ENCODE measurements at regions not wholly inside any gene's neighbourhood (a gene's known extent, or its start where the extent isn't known, plus 50 kb on each side); places are given as distances from the start of the nearest gene placed in this dataset.

DNA sequence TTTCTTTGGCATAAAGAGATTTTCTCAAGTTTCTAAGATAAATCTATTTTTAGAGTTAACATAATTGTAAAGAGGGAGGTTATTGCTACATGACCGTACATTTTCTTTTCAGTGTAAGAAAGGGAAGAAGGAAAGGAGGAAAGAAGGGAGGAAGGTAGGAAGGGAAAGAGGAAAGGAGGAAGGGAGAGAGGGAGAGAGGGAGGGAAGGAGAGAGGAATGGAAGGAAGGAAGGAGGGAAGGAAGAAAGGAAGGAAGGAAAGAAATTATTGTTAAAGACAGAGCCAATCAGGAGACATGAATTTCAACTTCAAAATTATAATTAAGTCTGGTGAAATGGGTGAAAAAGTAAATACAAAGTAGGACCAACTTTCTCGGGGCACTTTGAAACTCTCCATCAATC, 197.6 kb downstream of the SNCA start:
- no peak for DNase-seq
- no peaks in the 10 kb centered on the region for H3K36me3 ChIP-seq
- no peaks in the 10 kb centered on the region for H3K4me1 ChIP-seq
- no peak overlapping the region for H3K4me3 ChIP-seq
- no peaks in the 10 kb centered on the region for H3K9me3 ChIP-seq
- H3K27ac ChIP-seq: no peak overlapping the region
- H3K27me3 ChIP-seq: no peaks in the 10 kb centered on the region
- TF ChIP-seq, protein P1, sequence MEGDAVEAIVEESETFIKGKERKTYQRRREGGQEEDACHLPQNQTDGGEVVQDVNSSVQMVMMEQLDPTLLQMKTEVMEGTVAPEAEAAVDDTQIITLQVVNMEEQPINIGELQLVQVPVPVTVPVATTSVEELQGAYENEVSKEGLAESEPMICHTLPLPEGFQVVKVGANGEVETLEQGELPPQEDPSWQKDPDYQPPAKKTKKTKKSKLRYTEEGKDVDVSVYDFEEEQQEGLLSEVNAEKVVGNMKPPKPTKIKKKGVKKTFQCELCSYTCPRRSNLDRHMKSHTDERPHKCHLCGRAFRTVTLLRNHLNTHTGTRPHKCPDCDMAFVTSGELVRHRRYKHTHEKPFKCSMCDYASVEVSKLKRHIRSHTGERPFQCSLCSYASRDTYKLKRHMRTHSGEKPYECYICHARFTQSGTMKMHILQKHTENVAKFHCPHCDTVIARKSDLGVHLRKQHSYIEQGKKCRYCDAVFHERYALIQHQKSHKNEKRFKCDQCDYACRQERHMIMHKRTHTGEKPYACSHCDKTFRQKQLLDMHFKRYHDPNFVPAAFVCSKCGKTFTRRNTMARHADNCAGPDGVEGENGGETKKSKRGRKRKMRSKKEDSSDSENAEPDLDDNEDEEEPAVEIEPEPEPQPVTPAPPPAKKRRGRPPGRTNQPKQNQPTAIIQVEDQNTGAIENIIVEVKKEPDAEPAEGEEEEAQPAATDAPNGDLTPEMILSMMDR (IDR thresholded peaks at IDR 0.05): no peak
- TF ChIP-seq POLR2A (IDR thresholded peaks at IDR 0.05): no peak

DNA sequence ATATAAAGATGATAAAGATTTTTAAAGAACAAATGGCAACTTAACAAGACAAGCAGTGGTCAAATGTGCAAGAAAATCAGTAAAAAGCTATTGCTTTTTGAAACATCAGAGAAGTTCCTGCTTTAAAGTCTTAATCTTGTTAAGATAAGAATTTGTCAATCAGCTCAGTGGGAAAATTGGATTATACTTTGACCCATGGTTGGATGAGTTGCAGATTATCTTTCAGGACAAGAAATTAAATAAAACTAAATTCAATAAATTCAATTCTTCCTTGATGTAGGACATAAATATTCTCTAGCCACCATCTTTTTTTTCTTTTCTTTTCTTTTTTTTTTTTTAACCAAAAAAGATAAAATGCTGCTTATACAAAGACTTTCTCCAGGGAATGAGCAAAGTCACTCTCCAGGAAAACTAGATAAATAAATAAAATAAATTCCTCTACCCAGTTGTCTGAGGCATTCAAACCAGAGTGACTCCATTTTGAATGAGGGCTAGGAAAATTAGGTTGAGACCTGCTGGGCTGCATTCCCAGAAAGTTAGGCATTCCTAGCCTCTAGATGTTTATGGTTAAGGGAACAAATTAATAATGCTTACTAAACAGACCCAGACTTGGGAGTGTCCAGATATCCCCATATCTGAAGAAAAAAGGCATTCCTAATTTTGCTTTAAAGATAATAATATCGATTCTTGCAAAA, 211.2 kb downstream of the SNCA start:
- Histone ChIP-seq H3K4me3 (no peak overlapping the region), H3K27ac (no peak overlapping the region), H3K27me3 (no peaks in the 10 kb centered on the region), H3K4me1 (no peaks in the 10 kb centered on the region), H3K36me3 (no peaks in the 10 kb centered on the region), H3K9me3 (no peaks in the 10 kb centered on the region)
- TF ChIP-seq, protein P1 (IDR thresholded peaks at IDR 0.05): no peak
- no peak for TF ChIP-seq POLR2A (IDR thresholded peaks at IDR 0.05)
- DNase-seq: no peak

DNA sequence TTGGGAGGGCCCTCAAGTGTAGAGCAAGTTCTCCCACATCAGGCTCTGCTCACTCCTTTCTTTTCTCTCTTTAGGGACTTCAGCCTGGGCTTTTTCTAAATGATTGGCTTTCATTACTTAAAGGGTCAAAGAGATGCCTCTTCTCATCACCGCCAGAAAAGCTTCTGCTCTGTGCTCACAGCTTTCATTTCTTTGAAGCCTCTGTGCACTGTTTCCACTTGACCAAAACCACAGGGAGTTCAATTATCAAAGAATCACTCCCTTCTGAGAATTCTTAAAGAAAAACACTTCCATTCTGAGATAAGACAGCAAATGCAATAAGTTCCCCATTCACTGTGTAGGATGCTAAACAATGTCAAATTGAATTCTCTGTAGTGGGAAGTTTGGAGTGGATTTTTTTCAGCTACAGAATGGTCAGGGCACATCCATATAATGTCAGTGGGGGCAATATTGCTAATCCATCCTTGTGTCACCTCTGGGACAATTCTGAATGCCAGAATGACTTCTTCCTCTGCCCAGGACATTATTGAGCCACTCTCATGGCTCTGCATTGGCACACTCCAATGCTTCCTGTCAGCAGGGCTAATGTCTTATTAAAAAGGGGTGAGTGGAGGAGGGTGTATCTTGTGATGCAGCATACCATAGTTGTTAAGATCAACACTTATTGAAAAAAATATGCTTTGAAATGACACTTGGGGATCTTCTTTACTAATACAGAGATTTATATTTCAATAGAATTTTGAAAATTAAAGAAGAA, 217.6 kb downstream of the SNCA start:
- no peak overlapping the region for H3K27ac ChIP-seq
- no peaks in the 10 kb centered on the region for H3K27me3 ChIP-seq
- H3K36me3 ChIP-seq: no peaks in the 10 kb centered on the region
- H3K9me3 ChIP-seq: no peaks in the 10 kb centered on the region
- no peak overlapping the region for H3K4me3 ChIP-seq
- TF ChIP-seq, protein P1 (IDR thresholded peaks at IDR 0.05): no peak
- no peak for TF ChIP-seq POLR2A (IDR thresholded peaks at IDR 0.05)
- DNase-seq: no peak
- H3K4me1 ChIP-seq: no peaks in the 10 kb centered on the region

DNA sequence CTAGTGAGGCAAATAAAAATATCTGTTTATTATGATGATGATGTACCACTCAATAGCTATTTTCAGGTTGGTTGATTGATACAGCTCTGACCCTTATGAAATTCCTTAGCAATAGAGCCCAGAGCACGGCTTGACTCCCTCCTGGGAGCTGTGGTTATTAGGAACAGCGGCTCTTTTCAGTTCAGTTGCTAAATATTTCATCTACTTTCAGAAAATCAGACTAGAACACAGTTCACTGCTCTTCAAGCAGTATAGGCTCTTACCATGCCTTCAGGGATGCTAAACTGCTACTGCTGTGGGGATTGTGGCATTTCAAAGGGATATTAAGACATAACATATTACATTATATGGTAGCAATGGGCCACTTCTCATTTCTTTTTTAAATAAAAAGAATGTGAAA, 218.8 kb downstream of the SNCA start:
- no peak overlapping the region for H3K27ac ChIP-seq
- no peaks in the 10 kb centered on the region for H3K4me1 ChIP-seq
- no peaks in the 10 kb centered on the region for H3K9me3 ChIP-seq
- H3K27me3 ChIP-seq: no peaks in the 10 kb centered on the region
- no peak for TF ChIP-seq POLR2A (IDR thresholded peaks at IDR 0.05)
- H3K4me3 ChIP-seq: no peak overlapping the region
- H3K36me3 ChIP-seq: no peaks in the 10 kb centered on the region
- DNase-seq: no peak

GRCh38 chr4:89617317-89617716, 219.6 kb downstream of the SNCA start:
- Histone ChIP-seq H3K27ac (no peak overlapping the region), H3K9me3 (no peaks in the 10 kb centered on the region), H3K4me3 (no peak overlapping the region), H3K27me3 (no peaks in the 10 kb centered on the region), H3K36me3 (no peaks in the 10 kb centered on the region), H3K4me1 (no peaks in the 10 kb centered on the region)
- no peak for DNase-seq
- TF ChIP-seq, protein P1 (IDR thresholded peaks at IDR 0.05): no peak
- no peak for TF ChIP-seq POLR2A (IDR thresholded peaks at IDR 0.05)

GRCh38 chr4:89616382-89616781, 220.6 kb downstream of the SNCA start:
- Histone ChIP-seq H3K27ac (no peak overlapping the region), H3K4me3 (no peak overlapping the region), H3K4me1 (no peaks in the 10 kb centered on the region), H3K9me3 (no peaks in the 10 kb centered on the region), H3K27me3 (no peaks in the 10 kb centered on the region), H3K36me3 (no peaks in the 10 kb centered on the region)
- no peak for TF ChIP-seq POLR2A (IDR thresholded peaks at IDR 0.05)
- no peak for DNase-seq
